Progenitor cell of endocrine pancreas (in vitro differentiated cells): ENCODE measurements at regions not wholly inside any gene's neighbourhood (a gene's known extent, or its start where the extent isn't known, plus 50 kb on each side); places are given as distances from the start of the nearest gene placed in this dataset.

Experiments used
- DNase-seq: peaks from one replicate; pipeline ENCODE4 v3.0.0; 2021; ENCODE audit warnings: low spot score; ENCODE audit not compliant: unreplicated experiment
- H3K27ac Mint-ChIP-seq: 2 replicates; pipeline ENCODE4 v1.8.0; 2021; ENCODE audit warnings: mild to moderate bottlenecking, moderate library complexity, mixed read lengths
- H3K27me3 Mint-ChIP-seq: 2 replicates; pipeline ENCODE4 v1.8.0; 2021; ENCODE audit warnings: mixed read lengths
- H3K36me3 Mint-ChIP-seq: 2 replicates; pipeline ENCODE4 v1.8.0; 2022; ENCODE audit warnings: mixed read lengths; ENCODE audit not compliant: insufficient read depth
- H3K4me1 Mint-ChIP-seq: 2 replicates; pipeline ENCODE4 v1.8.0; 2021; ENCODE audit warnings: low read depth, mixed read lengths
- H3K4me3 Mint-ChIP-seq: 2 replicates; pipeline ENCODE4 v1.8.0; 2021; ENCODE audit warnings: low read depth, mild to moderate bottlenecking, moderate library complexity, mixed read lengths
- H3K9me3 Mint-ChIP-seq: 2 replicates; pipeline ENCODE4 v1.8.0; 2021; ENCODE audit warnings: low read depth, mixed read lengths
- CTCF ChIP-seq: fragments of 200-600 bp; sonication (generic); IDR thresholded peaks from one replicate; pipeline ENCODE4 v1.5.0; 2021; ENCODE audit warnings: antibody characterized with exemption, mild to moderate bottlenecking; ENCODE audit not compliant: unreplicated experiment

- no peak overlapping the region for H3K4me3 Mint-ChIP-seq
- DNase-seq = no peak
- no peaks in the 10 kb centered on the region for H3K27me3 Mint-ChIP-seq
- H3K4me1 Mint-ChIP-seq = peaks cover 8% of the 10 kb centered on the region
- H3K36me3 Mint-ChIP-seq = no peaks in the 10 kb centered on the region
- H3K9me3 Mint-ChIP-seq = peaks cover 4% of the 10 kb centered on the region
- TF ChIP-seq CTCF = no peak
- no peak overlapping the region for H3K27ac Mint-ChIP-seq
Observed at GRCh38 chrX:127313635-127314034, 494.1 kb downstream of the PRR32 start.

GRCh38 chrX:127317159-127317558 lies 497.6 kb downstream of the PRR32 start:
- Mint-ChIP-seq H3K4me1 (peaks cover 18% of the 10 kb centered on the region), H3K9me3 (peaks cover 5% of the 10 kb centered on the region), H3K36me3 (no peaks in the 10 kb centered on the region), H3K27me3 (no peaks in the 10 kb centered on the region), H3K4me3 (no peak overlapping the region), H3K27ac (no peak overlapping the region)
- TF ChIP-seq CTCF = no peak
- no peak for DNase-seq

DNA sequence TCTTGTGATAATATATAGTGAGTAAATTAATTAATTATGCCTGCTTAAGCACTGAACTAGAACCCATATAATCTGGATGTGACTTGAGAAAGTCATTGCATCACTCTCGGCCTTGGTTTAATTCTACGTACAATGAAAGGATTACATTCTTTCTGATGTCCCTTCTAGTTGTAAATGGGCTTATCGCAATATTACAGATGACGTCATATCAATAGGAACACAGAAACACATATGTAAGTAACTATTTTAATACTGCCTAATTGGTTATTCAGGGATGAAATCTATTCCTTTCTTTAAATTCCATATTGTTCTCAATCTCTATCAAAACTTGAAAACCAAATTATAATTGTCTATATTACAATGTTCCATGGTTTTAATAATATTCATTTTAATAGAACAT lies 504.6 kb downstream of the PRR32 start:
- DNase-seq = no peak
- peaks cover 5% of the 10 kb centered on the region for H3K9me3 Mint-ChIP-seq
- no peaks in the 10 kb centered on the region for H3K36me3 Mint-ChIP-seq
- no peak overlapping the region for H3K27ac Mint-ChIP-seq
- TF ChIP-seq CTCF = no peak
- H3K27me3 Mint-ChIP-seq = no peaks in the 10 kb centered on the region
- peaks cover 5% of the 10 kb centered on the region for H3K4me1 Mint-ChIP-seq
- no peak overlapping the region for H3K4me3 Mint-ChIP-seq
